Embryonic facial prominence (tissue), 1 donor: ENCODE measurements at regions not wholly inside any gene's neighbourhood (a gene's known extent, or its start where the extent isn't known, plus 50 kb on each side); places are given as distances from the start of the nearest gene placed in this dataset.

Source experiments
- DNase-seq: peaks from one replicate; pipeline ENCODE4 v3.0.0-alpha.2; 2016; ENCODE audit errors: extremely low spot score

- no peak for DNase-seq
Observed at GRCh38 chr16:47779201-47780016, 318.3 kb downstream of the PHKB start.

- no peak for DNase-seq
Observed at GRCh38 chr16:47778106-47778801, 317.1 kb downstream of the PHKB start.

- DNase-seq = no peak
Observed at GRCh38 chr16:47777220-47777619, 316.1 kb downstream of the PHKB start.

GRCh38 chr16:47774661-47775060 lies 313.5 kb downstream of the PHKB start:
- DNase-seq = no peak

- DNase-seq = no peak
Observed at GRCh38 chr16:47753659-47754058, 292.5 kb downstream of the PHKB start.
